GM23338 (cell line): ENCODE measurements at regions not wholly inside any gene's neighbourhood (a gene's known extent, or its start where the extent isn't known, plus 50 kb on each side); places are given as distances from the start of the nearest gene placed in this dataset.

ENCODE experiments used
- CREB1 ChIP-seq: fragments of 250-450 bp; sonication (Bioruptor Pico); IDR thresholded peaks from 2 replicates; pipeline ENCODE4 v1.5.0; 2020; ENCODE audit warnings: low read depth, mild to moderate bottlenecking, moderate library complexity
- TF ChIP-seq, protein P1 (sequence below), 2 experiments: fragments of 200-600 bp in 1 of 2; sonication (generic) in 1 of 2; conservative IDR thresholded peaks; 2 replicates each; pipeline versions ENCODE4 v1.5.1 to v1.6.1; 2016 to 2017; ENCODE audit warnings: antibody characterized with exemption in 2 of 2, low read depth in 2 of 2, mild to moderate bottlenecking in 2 of 2, moderate library complexity in 1 of 2

GRCh38 chr12:90311561-90311960 lies 602.9 kb upstream of the ATP2B1 start:
- TF ChIP-seq, protein P1, sequence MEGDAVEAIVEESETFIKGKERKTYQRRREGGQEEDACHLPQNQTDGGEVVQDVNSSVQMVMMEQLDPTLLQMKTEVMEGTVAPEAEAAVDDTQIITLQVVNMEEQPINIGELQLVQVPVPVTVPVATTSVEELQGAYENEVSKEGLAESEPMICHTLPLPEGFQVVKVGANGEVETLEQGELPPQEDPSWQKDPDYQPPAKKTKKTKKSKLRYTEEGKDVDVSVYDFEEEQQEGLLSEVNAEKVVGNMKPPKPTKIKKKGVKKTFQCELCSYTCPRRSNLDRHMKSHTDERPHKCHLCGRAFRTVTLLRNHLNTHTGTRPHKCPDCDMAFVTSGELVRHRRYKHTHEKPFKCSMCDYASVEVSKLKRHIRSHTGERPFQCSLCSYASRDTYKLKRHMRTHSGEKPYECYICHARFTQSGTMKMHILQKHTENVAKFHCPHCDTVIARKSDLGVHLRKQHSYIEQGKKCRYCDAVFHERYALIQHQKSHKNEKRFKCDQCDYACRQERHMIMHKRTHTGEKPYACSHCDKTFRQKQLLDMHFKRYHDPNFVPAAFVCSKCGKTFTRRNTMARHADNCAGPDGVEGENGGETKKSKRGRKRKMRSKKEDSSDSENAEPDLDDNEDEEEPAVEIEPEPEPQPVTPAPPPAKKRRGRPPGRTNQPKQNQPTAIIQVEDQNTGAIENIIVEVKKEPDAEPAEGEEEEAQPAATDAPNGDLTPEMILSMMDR (conservative IDR thresholded peaks at IDR 0.05; ENCODE audit: low read depth in 2 of 2), result no peak
- no peak for TF ChIP-seq CREB1 (CRISPR knock-in tag)
